ENCODE measurements at regions not wholly inside any gene's neighbourhood (a gene's known extent, or its start where the extent isn't known, plus 50 kb on each side); places are given as distances from the start of the nearest gene placed in this dataset.
"Not testable (repeated sequence)": the region's sequence is repeated elsewhere in the genome, so short reads cannot be mapped to it uniquely, and the experiment has no call there.

DNA sequence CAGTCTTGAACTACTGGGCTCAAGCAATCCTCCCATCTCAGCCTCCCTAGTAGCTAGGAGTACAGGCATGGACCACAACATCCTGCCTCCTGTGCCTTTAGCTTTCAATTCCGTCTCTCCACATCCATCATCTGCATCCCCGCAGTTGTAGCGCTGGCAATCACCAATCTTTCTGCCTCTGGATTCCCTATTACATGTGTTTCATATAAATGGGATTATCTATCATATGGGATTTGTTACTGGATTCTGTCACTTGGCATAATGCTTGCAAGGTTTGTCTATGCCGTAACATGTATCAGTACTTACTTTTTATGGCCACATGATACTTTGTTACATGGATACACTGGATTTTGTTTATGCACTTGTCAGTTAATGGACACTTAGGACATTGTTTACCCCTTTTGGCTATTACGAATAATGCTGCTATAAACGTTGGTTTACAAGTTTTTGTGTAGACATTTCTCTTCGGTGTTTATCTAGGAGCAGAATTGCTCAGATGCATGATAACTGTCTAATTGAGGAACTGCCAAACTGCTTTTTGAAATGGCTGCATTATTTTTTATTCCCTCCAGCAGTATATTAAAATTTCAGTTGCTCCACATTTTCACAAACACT lies 1223.9 kb downstream of the FOXD4L5 start:
- ChIA-PET CTCF (no interaction called here), POLR2A (no interaction called here)
- no peak for DNase-seq (ENCODE audit: low spot score)
- no peak for ATAC-seq
- no peaks in the 10 kb centered on the region for H3K4me1 Mint-ChIP-seq
- H3K9me3 Mint-ChIP-seq = peaks cover 57% of the 10 kb centered on the region
- no peak overlapping the region for H3K4me3 Mint-ChIP-seq
- H3K27ac Mint-ChIP-seq = no peak overlapping the region
- H3K36me3 Mint-ChIP-seq = peaks cover 44% of the 10 kb centered on the region
- H3K27me3 Mint-ChIP-seq (ENCODE audit: low read depth) = no peaks in the 10 kb centered on the region; the same call in none of the 2 replicates
- TF ChIP-seq ZNF263 (CRISPR knock-in tag; IDR thresholded peaks at IDR 0.05; ENCODE audit: low read depth) (no peak), KAT7 (CRISPR knock-in tag; IDR thresholded peaks at IDR 0.05; ENCODE audit: borderline replicate concordance) (no peak), TP53 (CRISPR knock-in tag; IDR thresholded peaks at IDR 0.05) (no peak), ZNF416 (CRISPR knock-in tag; IDR thresholded peaks at IDR 0.05) (no peak), IRF2 (CRISPR knock-in tag; IDR thresholded peaks at IDR 0.05; ENCODE audit: borderline replicate concordance, low read depth) (no peak), ERG (CRISPR knock-in tag; IDR thresholded peaks at IDR 0.05) (no peak), ATF3 (CRISPR knock-in tag; conservative IDR thresholded peaks at IDR 0.05) (no peak), CREB1 (CRISPR knock-in tag; IDR thresholded peaks at IDR 0.05) (no peak), GRHL2 (CRISPR knock-in tag; IDR thresholded peaks at IDR 0.05; ENCODE audit: insufficient replicate concordance, severe bottlenecking) (no peak), SOX15 (CRISPR knock-in tag; IDR thresholded peaks at IDR 0.05) (no peak), ZNF671 (CRISPR knock-in tag; IDR thresholded peaks at IDR 0.05) (no peak), JUN (CRISPR knock-in tag; IDR thresholded peaks at IDR 0.05) (no peak), HMGA2 (CRISPR knock-in tag; IDR thresholded peaks at IDR 0.05) (no peak), E2F5 (CRISPR knock-in tag; IDR thresholded peaks at IDR 0.05) (no peak)
- TF ChIP-seq, protein P1, sequence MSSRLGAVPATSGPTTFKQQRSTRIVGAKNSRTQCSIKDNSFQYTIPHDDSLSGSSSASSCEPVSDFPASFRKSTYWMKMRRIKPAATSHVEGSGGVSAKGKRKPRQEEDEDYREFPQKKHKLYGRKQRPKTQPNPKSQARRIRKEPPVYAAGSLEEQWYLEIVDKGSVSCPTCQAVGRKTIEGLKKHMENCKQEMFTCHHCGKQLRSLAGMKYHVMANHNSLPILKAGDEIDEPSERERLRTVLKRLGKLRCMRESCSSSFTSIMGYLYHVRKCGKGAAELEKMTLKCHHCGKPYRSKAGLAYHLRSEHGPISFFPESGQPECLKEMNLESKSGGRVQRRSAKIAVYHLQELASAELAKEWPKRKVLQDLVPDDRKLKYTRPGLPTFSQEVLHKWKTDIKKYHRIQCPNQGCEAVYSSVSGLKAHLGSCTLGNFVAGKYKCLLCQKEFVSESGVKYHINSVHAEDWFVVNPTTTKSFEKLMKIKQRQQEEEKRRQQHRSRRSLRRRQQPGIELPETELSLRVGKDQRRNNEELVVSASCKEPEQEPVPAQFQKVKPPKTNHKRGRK (CRISPR knock-in tag; IDR thresholded peaks at IDR 0.05; ENCODE audit: borderline replicate concordance) = no peak
- TF ChIP-seq, protein P2, sequence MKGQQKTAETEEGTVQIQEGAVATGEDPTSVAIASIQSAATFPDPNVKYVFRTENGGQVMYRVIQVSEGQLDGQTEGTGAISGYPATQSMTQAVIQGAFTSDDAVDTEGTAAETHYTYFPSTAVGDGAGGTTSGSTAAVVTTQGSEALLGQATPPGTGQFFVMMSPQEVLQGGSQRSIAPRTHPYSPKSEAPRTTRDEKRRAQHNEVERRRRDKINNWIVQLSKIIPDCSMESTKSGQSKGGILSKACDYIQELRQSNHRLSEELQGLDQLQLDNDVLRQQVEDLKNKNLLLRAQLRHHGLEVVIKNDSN (CRISPR knock-in tag; IDR thresholded peaks at IDR 0.05) = no peak
- TF ChIP-seq, protein P3, sequence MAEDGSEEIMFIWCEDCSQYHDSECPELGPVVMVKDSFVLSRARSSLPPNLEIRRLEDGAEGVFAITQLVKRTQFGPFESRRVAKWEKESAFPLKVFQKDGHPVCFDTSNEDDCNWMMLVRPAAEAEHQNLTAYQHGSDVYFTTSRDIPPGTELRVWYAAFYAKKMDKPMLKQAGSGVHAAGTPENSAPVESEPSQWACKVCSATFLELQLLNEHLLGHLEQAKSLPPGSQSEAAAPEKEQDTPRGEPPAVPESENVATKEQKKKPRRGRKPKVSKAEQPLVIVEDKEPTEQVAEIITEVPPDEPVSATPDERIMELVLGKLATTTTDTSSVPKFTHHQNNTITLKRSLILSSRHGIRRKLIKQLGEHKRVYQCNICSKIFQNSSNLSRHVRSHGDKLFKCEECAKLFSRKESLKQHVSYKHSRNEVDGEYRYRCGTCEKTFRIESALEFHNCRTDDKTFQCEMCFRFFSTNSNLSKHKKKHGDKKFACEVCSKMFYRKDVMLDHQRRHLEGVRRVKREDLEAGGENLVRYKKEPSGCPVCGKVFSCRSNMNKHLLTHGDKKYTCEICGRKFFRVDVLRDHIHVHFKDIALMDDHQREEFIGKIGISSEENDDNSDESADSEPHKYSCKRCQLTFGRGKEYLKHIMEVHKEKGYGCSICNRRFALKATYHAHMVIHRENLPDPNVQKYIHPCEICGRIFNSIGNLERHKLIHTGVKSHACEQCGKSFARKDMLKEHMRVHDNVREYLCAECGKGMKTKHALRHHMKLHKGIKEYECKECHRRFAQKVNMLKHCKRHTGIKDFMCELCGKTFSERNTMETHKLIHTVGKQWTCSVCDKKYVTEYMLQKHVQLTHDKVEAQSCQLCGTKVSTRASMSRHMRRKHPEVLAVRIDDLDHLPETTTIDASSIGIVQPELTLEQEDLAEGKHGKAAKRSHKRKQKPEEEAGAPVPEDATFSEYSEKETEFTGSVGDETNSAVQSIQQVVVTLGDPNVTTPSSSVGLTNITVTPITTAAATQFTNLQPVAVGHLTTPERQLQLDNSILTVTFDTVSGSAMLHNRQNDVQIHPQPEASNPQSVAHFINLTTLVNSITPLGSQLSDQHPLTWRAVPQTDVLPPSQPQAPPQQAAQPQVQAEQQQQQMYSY (CRISPR knock-in tag; IDR thresholded peaks at IDR 0.05) = no peak

- POLR2A ChIA-PET; H3K4me3 Mint-ChIP-seq; H3K27ac Mint-ChIP-seq; DNase-seq (ENCODE audit: low spot score); H3K4me1 Mint-ChIP-seq; H3K27me3 Mint-ChIP-seq (ENCODE audit: low read depth); CTCF ChIA-PET; ATAC-seq: not testable (repeated sequence)
- H3K9me3 Mint-ChIP-seq = peaks cover 44% of the 10 kb centered on the region
- H3K36me3 Mint-ChIP-seq = peaks cover 32% of the 10 kb centered on the region
These were observed 1226.9 kb downstream of the FOXD4L5 start for GRCh38 chr9:64058070-64058469.

Data from WTC11 (cell line).